Urinary bladder (tissue), 3 donors: ENCODE measurements at regions not wholly inside any gene's neighbourhood (a gene's known extent, or its start where the extent isn't known, plus 50 kb on each side); places are given as distances from the start of the nearest gene placed in this dataset.
"Not testable (repeated sequence)": the region's sequence is repeated elsewhere in the genome, so short reads cannot be mapped to it uniquely, and the experiment has no call there.

ENCODE experiments used
- DNase-seq: peaks from one replicate; pipeline ENCODE4 v3.0.0-alpha.2; 2015; ENCODE audit errors: extremely low spot score
- H3K27ac ChIP-seq: one replicate; pipeline ENCODE4 v1.5.1; 2013; ENCODE audit warnings: low read depth, mild to moderate bottlenecking, moderate library complexity
- H3K36me3 ChIP-seq: one replicate; pipeline ENCODE4 v1.6.1; 2013; ENCODE audit warnings: mild to moderate bottlenecking, moderate library complexity; ENCODE audit not compliant: insufficient read depth
- H3K4me1 ChIP-seq: one replicate; pipeline ENCODE4 v1.6.1; 2013; ENCODE audit warnings: mild to moderate bottlenecking, moderate library complexity; ENCODE audit not compliant: insufficient read depth
- H3K4me3 ChIP-seq: one replicate; pipeline ENCODE4 v1.5.1; 2013; ENCODE audit warnings: low read depth, low read length
- WGBS: extraction: QIAGEN DNeasy Blood & Tissue Kit; methylation state at CpG from one replicate; pipeline ENCODE4 v1.1.7; 2013; 5-methylcytosine and 5-hydroxymethylcytosine counted together
- donor health status: healthy with polysubstance abuse.
- donor health status: healthy.

- Histone ChIP-seq H3K4me3 (no peak overlapping the region), H3K36me3 (no peaks in the 10 kb centered on the region), H3K27ac (no peak overlapping the region), H3K4me1 (no peaks in the 10 kb centered on the region)
- WGBS, result 12% methylated on average over 1 of the region's 1 CpG
- DNase-seq, result peak; percentile 23
Measured at GRCh38 chr2:238710032-238710735, 137.7 kb upstream of the TWIST2 start.

- no peak overlapping the region for H3K4me3 ChIP-seq
- no peaks in the 10 kb centered on the region for H3K36me3 ChIP-seq
- no peaks in the 10 kb centered on the region for H3K4me1 ChIP-seq
- 93% methylated on average over 4 of the region's 4 CpGs for WGBS
- no peak for DNase-seq
- no peak overlapping the region for H3K27ac ChIP-seq
Measured at GRCh38 chr2:238710787-238711186, 137.1 kb upstream of the TWIST2 start.

DNA sequence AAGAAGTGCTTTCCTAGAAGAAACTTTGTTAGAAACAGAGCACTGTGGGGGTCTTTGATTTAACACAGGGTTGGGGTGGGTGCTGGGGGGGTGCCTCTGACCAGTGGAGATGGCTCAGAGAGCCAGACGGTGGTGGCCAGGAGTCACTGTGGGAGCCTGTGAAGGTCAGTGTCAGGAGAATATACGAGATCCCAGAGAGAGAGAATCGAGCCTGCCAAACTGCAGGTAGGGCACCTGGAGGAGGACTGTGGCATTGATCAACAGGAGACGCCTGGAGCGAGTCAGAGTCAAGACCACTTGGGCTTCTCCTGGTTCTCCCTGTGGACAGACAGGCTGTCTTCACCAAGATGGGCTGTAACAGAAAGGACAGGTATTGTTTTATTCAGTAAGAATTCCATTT lies 136.5 kb upstream of the TWIST2 start:
- WGBS, result 93% methylated on average over 5 of the region's 5 CpGs
- H3K27ac ChIP-seq, result no peak overlapping the region
- no peaks in the 10 kb centered on the region for H3K36me3 ChIP-seq
- H3K4me1 ChIP-seq, result no peaks in the 10 kb centered on the region
- no peak overlapping the region for H3K4me3 ChIP-seq
- DNase-seq, result no peak

DNA sequence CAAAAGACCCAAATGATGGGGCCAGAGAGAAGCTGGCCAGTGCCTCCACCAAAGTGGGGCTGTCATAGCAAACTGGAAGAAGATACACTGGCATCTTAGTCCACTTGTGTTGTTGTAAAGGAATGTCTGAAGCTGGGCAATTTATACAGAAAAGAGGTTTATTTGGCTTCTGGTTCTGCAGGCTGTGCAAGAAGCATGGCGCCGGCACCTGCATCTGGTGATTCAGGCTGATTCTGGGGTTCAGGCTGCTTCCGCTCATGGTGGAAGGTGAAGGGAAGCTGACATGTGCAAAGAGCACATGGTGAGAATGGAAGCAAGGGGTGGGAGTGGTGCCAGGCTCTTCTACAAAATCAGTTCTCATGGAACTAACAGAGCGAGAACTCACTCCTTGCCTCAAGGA lies 135.9 kb upstream of the TWIST2 start:
- Histone ChIP-seq H3K4me1 (no peaks in the 10 kb centered on the region), H3K27ac (no peak overlapping the region), H3K36me3 (no peaks in the 10 kb centered on the region), H3K4me3 (no peak overlapping the region)
- no peak for DNase-seq
- 96% methylated on average over 4 of the region's 4 CpGs for WGBS

DNA sequence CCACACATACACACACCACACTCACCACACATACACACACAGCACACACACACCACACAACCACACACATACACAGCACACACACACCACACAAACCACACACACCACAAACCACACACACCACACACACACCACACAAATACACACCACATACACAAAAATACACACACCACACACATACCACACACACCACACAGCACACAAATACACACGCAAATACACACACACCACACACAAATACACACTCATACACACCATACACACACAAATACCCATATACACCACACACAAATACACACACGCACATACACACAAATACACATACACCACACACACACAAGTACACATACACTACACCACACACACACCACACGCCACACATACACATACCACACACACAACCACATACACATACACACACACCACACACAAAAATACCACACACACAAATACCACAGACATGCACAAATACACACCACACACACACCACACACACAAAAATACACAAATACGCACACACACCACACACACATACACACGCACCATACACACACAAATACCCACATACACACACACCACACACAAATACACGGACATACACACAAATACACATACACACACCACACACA lies 134.6 kb upstream of the TWIST2 start:
- 94% methylated on average over 6 of the region's 6 CpGs for WGBS
- DNase-seq, result no peak
- Histone ChIP-seq H3K4me1 (no peaks in the 10 kb centered on the region), H3K36me3 (no peaks in the 10 kb centered on the region), H3K27ac (no peak overlapping the region), H3K4me3 (no peak overlapping the region)

DNA sequence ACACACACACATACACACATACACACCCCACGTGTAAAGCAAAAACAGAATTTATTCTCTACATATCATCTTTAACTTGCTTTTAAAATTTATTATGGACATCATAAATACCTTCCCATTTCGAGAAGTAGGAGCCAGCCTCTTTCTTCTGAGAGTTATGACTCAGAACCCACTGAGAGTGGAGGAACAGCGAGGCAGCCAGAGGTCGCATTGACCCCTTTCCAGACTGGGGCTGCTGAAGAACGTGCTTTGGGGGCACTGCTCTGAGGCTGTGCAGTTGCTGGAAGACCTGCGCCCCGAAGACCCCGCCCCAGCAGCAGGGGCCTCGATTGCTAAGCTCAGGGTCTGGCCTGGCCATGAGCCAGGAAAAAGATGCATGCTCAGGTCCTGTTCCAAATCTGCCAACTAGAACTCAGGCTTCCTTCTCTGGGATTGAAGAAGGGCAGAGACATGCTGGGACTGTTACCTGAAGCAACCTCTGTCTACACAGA lies 133.8 kb upstream of the TWIST2 start:
- Histone ChIP-seq H3K27ac (no peak overlapping the region), H3K4me1 (no peaks in the 10 kb centered on the region), H3K36me3 (no peaks in the 10 kb centered on the region), H3K4me3 (no peak overlapping the region)
- 40% methylated on average over 9 of the region's 9 CpGs for WGBS
- DNase-seq, result no peak

DNA sequence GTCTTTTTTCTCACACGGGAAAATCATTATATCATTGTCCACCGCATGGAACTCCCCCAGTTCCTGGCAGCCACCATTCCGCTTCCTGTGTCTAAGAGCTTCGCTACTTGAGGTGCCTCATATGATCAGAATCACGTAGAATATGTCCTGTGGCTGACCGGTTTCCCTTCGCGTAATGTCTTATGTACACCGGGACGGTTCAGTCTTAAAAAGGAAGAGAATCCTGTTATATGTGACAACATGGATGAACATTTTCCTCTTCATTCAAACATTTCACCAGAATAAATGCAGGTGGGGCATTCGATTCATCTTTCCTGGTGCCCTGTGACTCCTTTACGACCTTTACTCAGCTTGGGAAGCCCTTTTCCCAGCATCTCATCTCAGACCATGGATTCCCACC lies 131.7 kb upstream of the TWIST2 start:
- Histone ChIP-seq H3K4me3 (no peak overlapping the region), H3K4me1 (no peaks in the 10 kb centered on the region), H3K27ac (no peak overlapping the region), H3K36me3 (no peaks in the 10 kb centered on the region)
- no peak for DNase-seq
- WGBS, result 92% methylated on average over 12 of the region's 12 CpGs

GRCh38 chr2:238716585-238716984 lies 131.3 kb upstream of the TWIST2 start:
- H3K4me3 ChIP-seq, result no peak overlapping the region
- H3K4me1 ChIP-seq, result no peaks in the 10 kb centered on the region
- H3K27ac ChIP-seq, result no peak overlapping the region
- 86% methylated on average over 17 of the region's 17 CpGs for WGBS
- H3K36me3 ChIP-seq, result no peaks in the 10 kb centered on the region
- no peak for DNase-seq

DNA sequence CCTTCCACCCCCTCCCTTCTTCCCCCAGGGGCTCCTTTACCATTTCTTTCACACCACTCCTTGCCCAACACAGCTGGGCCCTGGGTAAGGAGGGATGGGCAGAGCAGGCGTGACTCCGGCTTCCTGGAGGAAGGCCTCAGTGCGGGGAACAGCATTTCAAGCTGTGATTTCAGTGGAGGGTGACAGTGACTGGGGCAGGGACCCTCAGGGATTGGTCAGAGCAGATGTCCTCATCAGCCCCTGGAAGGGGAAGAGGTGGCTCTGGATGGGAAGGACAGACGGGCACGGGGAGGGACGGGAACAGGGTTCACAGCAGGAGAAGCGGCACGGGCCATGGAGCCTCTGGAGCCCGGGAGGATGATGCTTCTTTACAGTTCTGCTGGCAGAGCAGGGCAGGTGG lies 130.8 kb upstream of the TWIST2 start:
- Histone ChIP-seq H3K4me1 (no peaks in the 10 kb centered on the region), H3K36me3 (no peaks in the 10 kb centered on the region), H3K27ac (no peak overlapping the region), H3K4me3 (no peak overlapping the region)
- DNase-seq, result no peak
- 91% methylated on average over 9 of the region's 9 CpGs for WGBS

DNA sequence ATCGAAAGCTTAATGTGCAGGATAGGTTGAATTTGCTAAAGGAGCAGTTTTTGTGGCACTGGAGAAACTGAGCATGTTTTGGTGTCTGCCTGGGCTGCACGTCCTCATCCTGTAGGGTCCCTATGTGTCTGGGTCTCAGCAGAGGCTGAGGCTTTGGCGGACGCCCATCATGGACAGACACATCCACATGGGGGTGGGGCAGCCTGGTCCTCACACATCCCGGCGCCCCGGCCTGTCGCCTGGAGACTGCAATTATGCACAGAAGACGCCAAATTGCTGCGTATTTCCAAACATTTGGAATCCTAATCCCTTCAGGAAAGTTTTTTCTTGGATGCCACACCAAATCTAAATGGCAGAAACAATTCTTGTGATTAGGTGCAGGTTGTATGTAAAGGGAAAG lies 128.2 kb upstream of the TWIST2 start:
- no peaks in the 10 kb centered on the region for H3K4me1 ChIP-seq
- no peak for DNase-seq
- H3K4me3 ChIP-seq, result no peak overlapping the region
- WGBS, result 92% methylated on average over 10 of the region's 10 CpGs
- H3K27ac ChIP-seq, result no peak overlapping the region
- H3K36me3 ChIP-seq, result no peaks in the 10 kb centered on the region

- WGBS, result 57% methylated on average over 15 of the region's 15 CpGs
- Histone ChIP-seq H3K36me3 (no peaks in the 10 kb centered on the region), H3K4me3 (no peak overlapping the region), H3K27ac (no peak overlapping the region), H3K4me1 (no peaks in the 10 kb centered on the region)
- no peak for DNase-seq
Measured at GRCh38 chr2:238720232-238720672, 127.6 kb upstream of the TWIST2 start.

- Histone ChIP-seq H3K4me1 (no peaks in the 10 kb centered on the region), H3K4me3 (no peak overlapping the region), H3K27ac (no peak overlapping the region), H3K36me3 (no peaks in the 10 kb centered on the region)
- DNase-seq, result no peak
- 98% methylated on average over 14 of the region's 14 CpGs for WGBS
Measured at GRCh38 chr2:238722181-238722580, 125.7 kb upstream of the TWIST2 start.

DNA sequence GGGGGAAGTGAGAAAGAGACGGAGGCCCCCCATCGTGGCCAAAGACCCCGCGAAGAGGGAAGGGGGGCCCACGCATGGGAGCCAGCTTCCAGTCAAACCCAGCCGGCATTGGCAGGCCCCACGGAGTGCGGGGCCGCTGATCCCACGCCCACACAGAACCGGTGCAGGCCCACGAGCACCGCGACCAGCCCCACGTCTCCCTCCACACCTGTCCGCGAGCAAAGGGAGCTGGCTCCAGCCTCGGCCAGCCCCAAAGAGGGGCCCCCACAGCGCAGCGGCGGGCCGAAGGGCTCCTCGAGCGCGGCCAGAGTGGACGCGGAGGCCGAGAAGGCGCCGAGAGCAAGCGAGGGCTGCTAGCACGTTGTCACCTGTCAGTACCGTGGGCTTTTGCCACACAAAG lies 125.0 kb upstream of the TWIST2 start:
- H3K36me3 ChIP-seq, result no peaks in the 10 kb centered on the region
- WGBS, result 96% methylated on average over 33 of the region's 33 CpGs
- no peak for DNase-seq
- H3K4me3 ChIP-seq, result no peak overlapping the region
- H3K27ac ChIP-seq, result no peak overlapping the region
- no peaks in the 10 kb centered on the region for H3K4me1 ChIP-seq

DNA sequence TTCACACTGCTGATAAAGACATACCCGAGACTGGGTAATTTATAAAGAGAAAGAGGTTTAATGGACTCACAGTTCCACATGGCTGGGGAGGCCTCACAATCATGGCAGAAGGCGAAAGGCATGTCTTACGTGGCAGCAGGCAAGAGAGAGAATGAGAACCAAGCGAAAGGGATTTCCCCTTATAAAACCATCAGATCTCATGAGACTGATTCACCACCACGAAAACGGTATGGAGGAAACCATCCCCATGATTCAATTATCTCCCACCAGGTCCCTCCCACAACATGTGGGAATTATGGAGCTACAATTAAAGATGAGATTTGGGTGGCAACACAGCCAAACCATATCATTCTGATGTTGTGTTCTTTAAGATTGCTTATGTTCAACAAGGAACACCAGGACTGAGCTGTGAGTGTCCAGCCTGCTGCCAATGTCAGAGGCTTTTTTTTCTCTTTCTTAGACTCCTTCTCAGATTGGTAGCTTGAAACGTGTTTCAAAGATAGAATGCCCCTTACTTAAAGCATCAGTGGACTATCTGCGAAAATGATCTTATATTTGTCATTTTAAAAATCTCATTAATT lies 124.1 kb upstream of the TWIST2 start:
- H3K27ac ChIP-seq, DNase-seq, H3K4me1 ChIP-seq, H3K36me3 ChIP-seq, H3K4me3 ChIP-seq: not testable (repeated sequence)
- 70% methylated on average over 8 of the region's 8 CpGs for WGBS
